ENCODE measurements at regions not wholly inside any gene's neighbourhood (a gene's known extent, or its start where the extent isn't known, plus 50 kb on each side); places are given as distances from the start of the nearest gene placed in this dataset.

- TF ChIP-seq, protein P1, sequence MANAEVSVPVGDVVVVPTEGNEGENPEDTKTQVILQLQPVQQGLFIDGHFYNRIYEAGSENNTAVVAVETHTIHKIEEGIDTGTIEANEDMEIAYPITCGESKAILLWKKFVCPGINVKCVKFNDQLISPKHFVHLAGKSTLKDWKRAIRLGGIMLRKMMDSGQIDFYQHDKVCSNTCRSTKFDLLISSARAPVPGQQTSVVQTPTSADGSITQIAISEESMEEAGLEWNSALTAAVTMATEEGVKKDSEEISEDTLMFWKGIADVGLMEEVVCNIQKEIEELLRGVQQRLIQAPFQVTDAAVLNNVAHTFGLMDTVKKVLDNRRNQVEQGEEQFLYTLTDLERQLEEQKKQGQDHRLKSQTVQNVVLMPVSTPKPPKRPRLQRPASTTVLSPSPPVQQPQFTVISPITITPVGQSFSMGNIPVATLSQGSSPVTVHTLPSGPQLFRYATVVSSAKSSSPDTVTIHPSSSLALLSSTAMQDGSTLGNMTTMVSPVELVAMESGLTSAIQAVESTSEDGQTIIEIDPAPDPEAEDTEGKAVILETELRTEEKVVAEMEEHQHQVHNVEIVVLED (CRISPR knock-in tag; IDR thresholded peaks at IDR 0.05), result no peak
- no peak for TF ChIP-seq RBM17 (IDR thresholded peaks at IDR 0.05; ENCODE audit: borderline replicate concordance, low read depth, low read length)
- no peak for TF ChIP-seq TOE1 (IDR thresholded peaks at IDR 0.05; ENCODE audit: borderline replicate concordance)
- TF ChIP-seq TOE1 (CRISPR knock-in tag; IDR thresholded peaks at IDR 0.05; ENCODE audit: borderline replicate concordance, low read depth), result no peak
- peak in 1 of 2 experiments; percentile 39 for TF ChIP-seq NCOA2 (IDR thresholded peaks at IDR 0.05; ENCODE audit: partially characterized antibody in 2 of 2)
- TF ChIP-seq BRF1 (IDR thresholded peaks at IDR 0.05; ENCODE audit: borderline replicate concordance, extremely low read depth, insufficient read length), result no peak
- TF ChIP-seq, protein P2, sequence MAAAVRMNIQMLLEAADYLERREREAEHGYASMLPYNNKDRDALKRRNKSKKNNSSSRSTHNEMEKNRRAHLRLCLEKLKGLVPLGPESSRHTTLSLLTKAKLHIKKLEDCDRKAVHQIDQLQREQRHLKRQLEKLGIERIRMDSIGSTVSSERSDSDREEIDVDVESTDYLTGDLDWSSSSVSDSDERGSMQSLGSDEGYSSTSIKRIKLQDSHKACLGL (CRISPR knock-in tag; IDR thresholded peaks at IDR 0.05; ENCODE audit: borderline replicate concordance, poor library complexity, severe bottlenecking), result no peak
- no peak for TF ChIP-seq E2F3 (CRISPR knock-in tag; IDR thresholded peaks at IDR 0.05)
- no peak for TF ChIP-seq BMI1 (IDR thresholded peaks at IDR 0.05; ENCODE audit: low read length)
- no peak for TF ChIP-seq HLTF (IDR thresholded peaks at IDR 0.05)
- TF ChIP-seq, protein P3, sequence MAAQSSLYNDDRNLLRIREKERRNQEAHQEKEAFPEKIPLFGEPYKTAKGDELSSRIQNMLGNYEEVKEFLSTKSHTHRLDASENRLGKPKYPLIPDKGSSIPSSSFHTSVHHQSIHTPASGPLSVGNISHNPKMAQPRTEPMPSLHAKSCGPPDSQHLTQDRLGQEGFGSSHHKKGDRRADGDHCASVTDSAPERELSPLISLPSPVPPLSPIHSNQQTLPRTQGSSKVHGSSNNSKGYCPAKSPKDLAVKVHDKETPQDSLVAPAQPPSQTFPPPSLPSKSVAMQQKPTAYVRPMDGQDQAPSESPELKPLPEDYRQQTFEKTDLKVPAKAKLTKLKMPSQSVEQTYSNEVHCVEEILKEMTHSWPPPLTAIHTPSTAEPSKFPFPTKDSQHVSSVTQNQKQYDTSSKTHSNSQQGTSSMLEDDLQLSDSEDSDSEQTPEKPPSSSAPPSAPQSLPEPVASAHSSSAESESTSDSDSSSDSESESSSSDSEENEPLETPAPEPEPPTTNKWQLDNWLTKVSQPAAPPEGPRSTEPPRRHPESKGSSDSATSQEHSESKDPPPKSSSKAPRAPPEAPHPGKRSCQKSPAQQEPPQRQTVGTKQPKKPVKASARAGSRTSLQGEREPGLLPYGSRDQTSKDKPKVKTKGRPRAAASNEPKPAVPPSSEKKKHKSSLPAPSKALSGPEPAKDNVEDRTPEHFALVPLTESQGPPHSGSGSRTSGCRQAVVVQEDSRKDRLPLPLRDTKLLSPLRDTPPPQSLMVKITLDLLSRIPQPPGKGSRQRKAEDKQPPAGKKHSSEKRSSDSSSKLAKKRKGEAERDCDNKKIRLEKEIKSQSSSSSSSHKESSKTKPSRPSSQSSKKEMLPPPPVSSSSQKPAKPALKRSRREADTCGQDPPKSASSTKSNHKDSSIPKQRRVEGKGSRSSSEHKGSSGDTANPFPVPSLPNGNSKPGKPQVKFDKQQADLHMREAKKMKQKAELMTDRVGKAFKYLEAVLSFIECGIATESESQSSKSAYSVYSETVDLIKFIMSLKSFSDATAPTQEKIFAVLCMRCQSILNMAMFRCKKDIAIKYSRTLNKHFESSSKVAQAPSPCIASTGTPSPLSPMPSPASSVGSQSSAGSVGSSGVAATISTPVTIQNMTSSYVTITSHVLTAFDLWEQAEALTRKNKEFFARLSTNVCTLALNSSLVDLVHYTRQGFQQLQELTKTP (IDR thresholded peaks at IDR 0.05; ENCODE audit: low read depth in 1 of 2, partially characterized antibody in 2 of 2), result no peak
- no peak for TF ChIP-seq SNRNP70 (optimal IDR thresholded peaks at IDR 0.05; ENCODE audit: low read depth, low read length)
- TF ChIP-seq CEBPB (tag; IDR thresholded peaks at IDR 0.05), result peak; percentile 29; the same call in 1 of the 2 replicates
- TF ChIP-seq GATAD2B (IDR thresholded peaks at IDR 0.05; ENCODE audit: borderline replicate concordance), result 0 out of 2 replicates have a peak, but pooled peaks have one; percentile 18
- TF ChIP-seq, protein P4, sequence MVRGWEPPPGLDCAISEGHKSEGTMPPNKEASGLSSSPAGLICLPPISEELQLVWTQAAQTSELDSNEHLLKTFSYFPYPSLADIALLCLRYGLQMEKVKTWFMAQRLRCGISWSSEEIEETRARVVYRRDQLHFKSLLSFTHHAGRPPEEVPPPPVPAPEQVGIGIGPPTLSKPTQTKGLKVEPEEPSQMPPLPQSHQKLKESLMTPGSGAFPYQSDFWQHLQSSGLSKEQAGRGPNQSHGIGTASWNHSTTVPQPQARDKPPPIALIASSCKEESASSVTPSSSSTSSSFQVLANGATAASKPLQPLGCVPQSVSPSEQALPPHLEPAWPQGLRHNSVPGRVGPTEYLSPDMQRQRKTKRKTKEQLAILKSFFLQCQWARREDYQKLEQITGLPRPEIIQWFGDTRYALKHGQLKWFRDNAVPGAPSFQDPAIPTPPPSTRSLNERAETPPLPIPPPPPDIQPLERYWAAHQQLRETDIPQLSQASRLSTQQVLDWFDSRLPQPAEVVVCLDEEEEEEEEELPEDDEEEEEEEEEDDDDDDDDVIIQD (CRISPR knock-in tag; IDR thresholded peaks at IDR 0.05), result no peak
- no peak for TF ChIP-seq CREBBP (IDR thresholded peaks at IDR 0.05; ENCODE audit: low read depth, low read length)
- no peak for TF ChIP-seq PRPF4 (IDR thresholded peaks at IDR 0.05; ENCODE audit: insufficient read depth, low read depth, low read length, poor library complexity, severe bottlenecking)
- 0 out of 2 replicates have a peak, but pooled peaks have one; percentile 5 for TF ChIP-seq ZNF311 (CRISPR knock-in tag; IDR thresholded peaks at IDR 0.05)
These were observed 109.3 kb downstream of the EN1 start (continued) for GRCh38 chr2:118738106-118738505.

Measured in K562 (cell line).